IMR-90 (cell line): ENCODE measurements at regions not wholly inside any gene's neighbourhood (a gene's known extent, or its start where the extent isn't known, plus 50 kb on each side); places are given as distances from the start of the nearest gene placed in this dataset.

Experiments
- ATAC-seq: fragments of 200-7000 bp; cut with Tn5 transposase; 2 replicates; pipeline ENCODE4 v1.9.1; 2020; ENCODE audit warnings: low read depth, mild to moderate bottlenecking, moderate library complexity
- BruUV-seq: library from RNA; stranded (reverse); fragments of 400-500 nt; replicated peaks from 2 replicates; lab custom pipeline; 2021; lab: Mats Ljungman, UMichigan
- CTCF ChIA-PET: fragments of 300-600 bp; formaldehyde crosslinking; extraction: SDS; loops from one replicate; lab custom pipeline; 2021; ENCODE audit warnings: antibody characterized with exemption; lab: Yijun Ruan, JAX
- POLR2A ChIA-PET: fragments of 300-600 bp; sonication (Branson Sonifier 250); formaldehyde crosslinking; loops from one replicate; lab custom pipeline; 2022; ENCODE audit warnings: antibody characterized with exemption; ENCODE audit not compliant: unreplicated experiment; lab: Charles Lee
- DNase-seq: peaks from one replicate; pipeline ENCODE4 v3.0.0; 2013
- H2AFZ ChIP-seq: replicated peaks from 2 replicates; pipeline ENCODE3; 2013; ENCODE audit warnings: low read length, mild to moderate bottlenecking; ENCODE audit not compliant: poor library complexity
- H2AK5ac ChIP-seq: 2 replicates; pipeline ENCODE4 v1.6.1; 2013; ENCODE audit warnings: low read depth, low read length, inconsistent platforms
- H2AK9ac ChIP-seq: replicated peaks from 2 replicates; pipeline ENCODE3; 2013; ENCODE audit warnings: mild to moderate bottlenecking, low read depth, low read length, moderate library complexity; ENCODE audit not compliant: poor library complexity
- H2BK120ac ChIP-seq: 2 replicates; pipeline ENCODE4 v1.6.1; 2013; ENCODE audit warnings: low read depth, low read length, inconsistent platforms
- H2BK15ac ChIP-seq: 3 replicates; pipeline ENCODE4 v1.6.1; 2013; ENCODE audit warnings: low read depth, low read length, inconsistent platforms
- H2BK20ac ChIP-seq: 2 replicates; pipeline ENCODE4 v1.6.1; 2013; ENCODE audit warnings: low read depth, mild to moderate bottlenecking, inconsistent platforms, low read length, moderate library complexity
- H2BK5ac ChIP-seq: 2 replicates; pipeline ENCODE4 v1.6.1; 2013; ENCODE audit warnings: mild to moderate bottlenecking, low read depth, low read length, inconsistent platforms; ENCODE audit not compliant: poor library complexity, severe bottlenecking
- H3K14ac ChIP-seq: replicated peaks from 2 replicates; pipeline ENCODE4 v1.6.1; 2013; ENCODE audit warnings: low read depth, low read length, inconsistent platforms
- H3K18ac ChIP-seq: 2 replicates; pipeline ENCODE4 v1.6.1; 2013; ENCODE audit warnings: low read depth, low read length, control low read depth
- H3K23ac ChIP-seq: 2 replicates; pipeline ENCODE4 v1.6.1; 2013; ENCODE audit warnings: low read depth, low read length, inconsistent platforms
- H3K27ac ChIP-seq: 2 replicates; pipeline ENCODE4 v1.5.1; 2013; ENCODE audit warnings: mild to moderate bottlenecking, control low read depth, low read length; ENCODE audit not compliant: insufficient read depth
- H3K27me3 ChIP-seq: 2 replicates; pipeline ENCODE4 v1.6.1; 2013; ENCODE audit warnings: low read length; ENCODE audit not compliant: control insufficient read depth, insufficient read depth
- H3K36me3 ChIP-seq: 2 replicates; pipeline ENCODE4 v1.6.1; 2013; ENCODE audit warnings: low read length, mixed read lengths; ENCODE audit not compliant: control insufficient read depth, insufficient read depth
- H3K4ac ChIP-seq: 2 replicates; pipeline ENCODE4 v1.6.1; 2013; ENCODE audit warnings: low read depth, low read length, inconsistent platforms
- H3K4me1 ChIP-seq: 2 replicates; pipeline ENCODE4 v1.6.1; 2013; ENCODE audit warnings: low read length, mixed read lengths; ENCODE audit not compliant: control insufficient read depth, insufficient read depth
- H3K4me2 ChIP-seq: 2 replicates; pipeline ENCODE4 v1.6.1; 2013; ENCODE audit warnings: low read depth, mild to moderate bottlenecking, control low read depth, low read length, moderate library complexity
- H3K4me3 ChIP-seq: 2 replicates; pipeline ENCODE4 v1.5.1; 2013; ENCODE audit warnings: low read depth, mild to moderate bottlenecking, control low read depth, low read length, moderate library complexity; ENCODE audit not compliant: insufficient read depth
- H3K56ac ChIP-seq: 2 replicates; pipeline ENCODE4 v1.6.1; 2013; ENCODE audit warnings: low read length, inconsistent platforms; ENCODE audit not compliant: insufficient read depth; ENCODE audit errors: extremely low read depth
- H3K79me1 ChIP-seq, 2 experiments: 2 replicates each; pipeline ENCODE4 v1.6.1; 2013; ENCODE audit warnings: low read length in 2 of 2, inconsistent platforms in 1 of 2, low read depth in 1 of 2
- H3K9ac ChIP-seq: 2 replicates; pipeline ENCODE4 v1.6.1; 2013; ENCODE audit warnings: low read depth, low read length, control low read depth
- H3K9me1 ChIP-seq: 2 replicates; pipeline ENCODE4 v1.6.1; 2013; ENCODE audit warnings: low read length, inconsistent platforms; ENCODE audit not compliant: insufficient read depth
- H3K9me3 ChIP-seq: 2 replicates; pipeline ENCODE4 v1.6.1; 2013; ENCODE audit warnings: low read length; ENCODE audit not compliant: control insufficient read depth, insufficient read depth
- H4K20me1 ChIP-seq: 2 replicates; pipeline ENCODE4 v1.6.1; 2013; ENCODE audit warnings: low read length, inconsistent platforms; ENCODE audit not compliant: insufficient read depth
- H4K5ac ChIP-seq: 2 replicates; pipeline ENCODE4 v1.6.1; 2013; ENCODE audit warnings: mild to moderate bottlenecking, low read depth, low read length, control low read depth
- H4K8ac ChIP-seq, 2 experiments: 2 replicates each; pipeline ENCODE4 v1.6.1; 2013; ENCODE audit warnings: low read depth in 2 of 2, low read length in 2 of 2, control low read depth in 1 of 2, inconsistent platforms in 1 of 2
- H4K91ac ChIP-seq: 2 replicates; pipeline ENCODE4 v1.6.1; 2013; ENCODE audit warnings: low read depth, low read length, inconsistent platforms; ENCODE audit not compliant: insufficient read depth
- BHLHE40 ChIP-seq: fragments of 150-350 bp; IDR thresholded peaks from 2 replicates; pipeline ENCODE4 v1.6.1; 2016; ENCODE audit warnings: mild to moderate bottlenecking, low read depth, low read length
- CEBPB ChIP-seq: IDR thresholded peaks from 2 replicates; pipeline ENCODE4 v1.6.1; 2012; ENCODE audit warnings: low read depth, low read length, improper control_type of control experiment
- CHD1 ChIP-seq: IDR thresholded peaks from 2 replicates; pipeline ENCODE4 v1.6.1; 2012; ENCODE audit warnings: low read depth, low read length, improper control_type of control experiment
- CTCF ChIP-seq: conservative IDR thresholded peaks from 2 replicates; pipeline ENCODE4 v1.5.1; 2012; ENCODE audit warnings: mild to moderate bottlenecking, low read depth, low read length, improper control_type of control experiment
- FOS ChIP-seq: fragments of 150-350 bp; IDR thresholded peaks from 2 replicates; pipeline ENCODE4 v1.6.1; 2016; ENCODE audit warnings: low read depth, low read length
- MAFK ChIP-seq: IDR thresholded peaks from 2 replicates; pipeline ENCODE4 v1.6.1; 2012; ENCODE audit warnings: low read depth, low read length, improper control_type of control experiment
- MAZ ChIP-seq: IDR thresholded peaks from 2 replicates; pipeline ENCODE4 v1.6.1; 2012; ENCODE audit warnings: low read depth, mild to moderate bottlenecking, low read length, improper control_type of control experiment, moderate library complexity, borderline replicate concordance
- MXI1 ChIP-seq: IDR thresholded peaks from 2 replicates; pipeline ENCODE4 v1.6.1; 2012; ENCODE audit warnings: low read depth, mild to moderate bottlenecking, low read length, moderate library complexity, borderline replicate concordance
- NFE2L2 ChIP-seq: fragments of 150-350 bp; IDR thresholded peaks from 2 replicates; pipeline ENCODE4 v1.6.1; 2016; ENCODE audit warnings: low read depth, mild to moderate bottlenecking, low read length
- POLR2A ChIP-seq: IDR thresholded peaks from 2 replicates; pipeline ENCODE4 v1.6.1; 2012; ENCODE audit warnings: mild to moderate bottlenecking, low read depth, low read length
- RAD21 ChIP-seq: IDR thresholded peaks from 2 replicates; pipeline ENCODE4 v1.6.1; 2012; ENCODE audit warnings: low read length, improper control_type of control experiment
- RCOR1 ChIP-seq: IDR thresholded peaks from 2 replicates; pipeline ENCODE4 v1.6.1; 2012; ENCODE audit warnings: mild to moderate bottlenecking, low read length, improper control_type of control experiment; ENCODE audit not compliant: insufficient replicate concordance
- SMC3 ChIP-seq: fragments of 150-350 bp; IDR thresholded peaks from 2 replicates; pipeline ENCODE4 v1.6.1; 2016; ENCODE audit warnings: low read depth, mild to moderate bottlenecking, antibody characterized with exemption, low read length, moderate library complexity
- WGBS, 2 experiments: methylation state at CpG; one replicate each; pipeline versions ENCODE4 v1.1.5 to v1.1.7; 2013; ENCODE audit warnings: missing lambda C conversion rate in 2 of 2; ENCODE audit not compliant: insufficient read length in 1 of 2; ENCODE audit errors: extremely low coverage in 2 of 2; 5-methylcytosine and 5-hydroxymethylcytosine counted together
- dilution Hi-C: fragments of 300-500 bp; cut with HindIII; formaldehyde crosslinking; loops from one replicate; pipeline ENCODE4 v1.14.3; 2018; ENCODE audit warnings: low sequenced_read_pairs; ENCODE audit not compliant: unreplicated experiment
- in situ Hi-C: fragments of 300-500 bp; cut with MboI; formaldehyde crosslinking; loops from 3 replicates; pipeline ENCODE4 v1.14.3; 2019; ENCODE audit warnings: low sequenced_read_pairs, inconsistent platforms, mixed read lengths
- intact Hi-C: fragments of 100-400 bp; cut with micrococcal nuclease; formaldehyde crosslinking; loops from 2 replicates; pipeline ENCODE4 v1.10.0; 2022
- TF ChIP-seq, protein P1 (sequence below): fragments of 150-350 bp; IDR thresholded peaks from 2 replicates; pipeline ENCODE4 v1.6.1; 2017; ENCODE audit warnings: mild to moderate bottlenecking, antibody characterized with exemption, low read length, low read depth

DNA sequence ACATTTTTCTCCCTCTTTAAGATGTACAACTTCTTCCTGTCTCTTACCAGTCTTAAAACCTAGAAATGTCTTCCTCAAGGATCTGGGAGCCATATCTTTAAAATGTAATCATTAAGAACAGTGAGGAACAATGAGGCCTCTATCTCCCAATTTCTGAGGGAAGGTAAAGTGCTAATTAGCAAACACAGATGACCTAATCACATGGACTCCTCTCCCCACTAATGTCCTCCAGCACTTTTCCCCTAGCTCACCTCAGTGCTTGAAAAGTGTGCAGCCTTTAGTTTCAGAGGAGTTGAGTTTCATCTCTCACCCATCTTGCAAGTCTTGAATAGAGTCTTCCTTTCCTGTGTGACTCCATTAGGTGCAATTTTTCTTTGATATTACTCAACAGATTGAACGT is 771.0 kb downstream of the PDCD6IP start:
- Histone ChIP-seq H3K18ac (no peak overlapping the region), H2AK9ac (no peak overlapping the region), H3K79me1 (no peaks in the 10 kb centered on the region), H2BK20ac (no peak overlapping the region), H2AFZ (no peak overlapping the region), H4K5ac (no peak overlapping the region), H3K9me3 (peaks cover 3% of the 10 kb centered on the region; the same call in 1 of the 2 replicates), H3K4me3 (no peak overlapping the region), H3K27me3 (no peaks in the 10 kb centered on the region), H4K20me1 (no peaks in the 10 kb centered on the region), H4K8ac (no peak overlapping the region), H3K56ac (no peak overlapping the region), H3K4me1 (no peaks in the 10 kb centered on the region), H3K4me2 (no peak overlapping the region), H2AK5ac (no peak overlapping the region), H4K91ac (no peak overlapping the region), H3K23ac (no peak overlapping the region), H2BK5ac (no peak overlapping the region), H2BK15ac (no peak overlapping the region), H3K14ac (no peak overlapping the region), H3K9ac (no peak overlapping the region), H3K4ac (no peak overlapping the region), H3K27ac (no peak overlapping the region), H3K36me3 (no peaks in the 10 kb centered on the region), H3K9me1 (no peaks in the 10 kb centered on the region), H2BK120ac (no peak overlapping the region)
- dilution Hi-C loops, result no loop called here
- CTCF ChIA-PET, result no interaction called here
- intact Hi-C loops, result no loop called here
- TF ChIP-seq POLR2A (no peak), CHD1 (no peak), CTCF (no peak), RCOR1 (no peak), MAZ (no peak), FOS (no peak), MXI1 (no peak), CEBPB (no peak), NFE2L2 (no peak), RAD21 (no peak), MAFK (no peak), SMC3 (no peak), BHLHE40 (no peak)
- TF ChIP-seq, protein P1, sequence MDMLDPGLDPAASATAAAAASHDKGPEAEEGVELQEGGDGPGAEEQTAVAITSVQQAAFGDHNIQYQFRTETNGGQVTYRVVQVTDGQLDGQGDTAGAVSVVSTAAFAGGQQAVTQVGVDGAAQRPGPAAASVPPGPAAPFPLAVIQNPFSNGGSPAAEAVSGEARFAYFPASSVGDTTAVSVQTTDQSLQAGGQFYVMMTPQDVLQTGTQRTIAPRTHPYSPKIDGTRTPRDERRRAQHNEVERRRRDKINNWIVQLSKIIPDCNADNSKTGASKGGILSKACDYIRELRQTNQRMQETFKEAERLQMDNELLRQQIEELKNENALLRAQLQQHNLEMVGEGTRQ, result no peak
- DNase-seq (no peak), ATAC-seq (no peak)
- BruUV-seq, result no TSS peak
- POLR2A ChIA-PET, result no interaction called here
- in situ Hi-C loops, result no loop called here
- no CpG with 5 or more reads among the region's 1 CpG for WGBS, 2 experiments
